ENCODE measurements at regions not wholly inside any gene's neighbourhood (a gene's known extent, or its start where the extent isn't known, plus 50 kb on each side); places are given as distances from the start of the nearest gene placed in this dataset.

- Mint-ChIP-seq H3K4me1 (ENCODE audit: low read depth) (no peaks in the 10 kb centered on the region), H3K9me3 (ENCODE audit: low read depth) (no peaks in the 10 kb centered on the region), H3K27me3 (ENCODE audit: low read depth) (peaks cover 15% of the 10 kb centered on the region), H3K27ac (ENCODE audit: unreplicated experiment) (no peak overlapping the region), H3K4me3 (ENCODE audit: unreplicated experiment) (no peak overlapping the region), H3K36me3 (ENCODE audit: low read depth) (no peaks in the 10 kb centered on the region)
- DNase-seq (ENCODE audit: low spot score): no peak
- TF ChIP-seq CTCF (IDR thresholded peaks at IDR 0.05): no peak
These were observed 453.5 kb downstream of the CAAP1 start for GRCh38 chr9:26439061-26439624.

- no peak for DNase-seq (ENCODE audit: low spot score)
- Mint-ChIP-seq H3K27ac (ENCODE audit: unreplicated experiment) (no peak overlapping the region), H3K4me3 (ENCODE audit: unreplicated experiment) (no peak overlapping the region), H3K27me3 (ENCODE audit: low read depth) (peaks cover 16% of the 10 kb centered on the region), H3K9me3 (ENCODE audit: low read depth) (no peaks in the 10 kb centered on the region), H3K4me1 (ENCODE audit: low read depth) (no peaks in the 10 kb centered on the region), H3K36me3 (ENCODE audit: low read depth) (no peaks in the 10 kb centered on the region)
- TF ChIP-seq CTCF (IDR thresholded peaks at IDR 0.05): no peak
These were observed 455.4 kb downstream of the CAAP1 start for GRCh38 chr9:26437056-26437711.

DNA sequence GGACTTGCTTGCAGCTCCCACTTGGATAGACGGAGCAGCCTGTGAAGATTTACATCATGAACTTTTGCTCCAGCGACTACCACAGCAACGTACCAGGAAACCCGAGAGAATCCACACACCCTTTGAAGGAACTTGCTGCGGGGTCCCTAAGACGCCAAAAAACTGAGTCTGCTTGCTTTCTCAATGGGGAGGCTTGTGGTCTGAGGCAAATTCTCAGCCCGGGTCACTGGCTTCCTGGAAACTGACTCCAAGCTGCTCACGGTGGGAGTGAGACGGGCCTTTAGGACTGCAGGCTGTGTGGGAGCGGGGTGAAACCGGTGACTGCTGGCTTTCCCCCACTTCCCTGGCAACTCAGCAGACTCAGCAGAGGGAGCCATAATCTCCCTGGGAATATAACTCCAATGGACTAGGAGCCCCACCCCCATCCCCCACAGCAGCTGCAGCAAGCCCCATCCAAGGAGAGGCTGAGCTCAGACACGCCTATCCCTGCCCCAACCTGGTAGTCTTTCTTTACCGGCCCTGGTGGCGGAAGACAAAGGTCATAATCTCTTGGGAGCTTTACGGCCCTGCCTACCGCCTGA lies 466.0 kb downstream of the CAAP1 start:
- no peak overlapping the region for H3K4me3 Mint-ChIP-seq (ENCODE audit: unreplicated experiment)
- DNase-seq (ENCODE audit: low spot score): no peak
- peaks cover 15% of the 10 kb centered on the region for H3K27me3 Mint-ChIP-seq (ENCODE audit: low read depth)
- peaks cover 2% of the 10 kb centered on the region for H3K9me3 Mint-ChIP-seq (ENCODE audit: low read depth)
- TF ChIP-seq CTCF (IDR thresholded peaks at IDR 0.05): no peak
- H3K36me3 Mint-ChIP-seq (ENCODE audit: low read depth): no peaks in the 10 kb centered on the region
- no peaks in the 10 kb centered on the region for H3K4me1 Mint-ChIP-seq (ENCODE audit: low read depth)
- no peak overlapping the region for H3K27ac Mint-ChIP-seq (ENCODE audit: unreplicated experiment)

GRCh38 chr9:26418480-26418879 lies 474.1 kb downstream of the CAAP1 start:
- Mint-ChIP-seq H3K27me3 (ENCODE audit: low read depth) (peaks cover 13% of the 10 kb centered on the region), H3K4me1 (ENCODE audit: low read depth) (no peaks in the 10 kb centered on the region), H3K36me3 (ENCODE audit: low read depth) (no peaks in the 10 kb centered on the region), H3K27ac (ENCODE audit: unreplicated experiment) (no peak overlapping the region), H3K9me3 (ENCODE audit: low read depth) (no peaks in the 10 kb centered on the region), H3K4me3 (ENCODE audit: unreplicated experiment) (no peak overlapping the region)
- no peak for DNase-seq (ENCODE audit: low spot score)
- no peak for TF ChIP-seq CTCF (IDR thresholded peaks at IDR 0.05)

DNA sequence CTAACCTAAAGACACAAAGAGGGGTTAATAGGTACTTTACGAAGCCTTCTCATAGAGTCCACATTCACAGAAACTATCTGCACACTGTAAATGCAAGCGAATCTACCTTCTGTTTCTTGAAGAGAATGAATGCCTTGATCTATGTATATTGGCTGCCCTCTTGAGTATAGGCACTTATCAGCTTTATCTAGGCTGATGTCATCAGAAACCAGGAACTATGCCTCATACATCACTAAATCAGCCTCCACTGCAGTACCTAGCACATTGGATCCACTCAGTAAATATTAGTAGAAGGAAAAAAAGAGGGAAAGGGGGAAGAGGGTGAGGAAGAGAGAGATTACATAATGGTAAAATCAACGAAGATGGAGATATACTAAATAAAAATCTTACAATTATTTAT lies 477.1 kb downstream of the CAAP1 start:
- no peak for TF ChIP-seq CTCF (IDR thresholded peaks at IDR 0.05)
- H3K36me3 Mint-ChIP-seq (ENCODE audit: low read depth): no peaks in the 10 kb centered on the region
- no peaks in the 10 kb centered on the region for H3K4me1 Mint-ChIP-seq (ENCODE audit: low read depth)
- no peak for DNase-seq (ENCODE audit: low spot score)
- H3K4me3 Mint-ChIP-seq (ENCODE audit: unreplicated experiment): no peak overlapping the region
- no peaks in the 10 kb centered on the region for H3K9me3 Mint-ChIP-seq (ENCODE audit: low read depth)
- H3K27ac Mint-ChIP-seq (ENCODE audit: unreplicated experiment): no peak overlapping the region
- peaks cover 16% of the 10 kb centered on the region for H3K27me3 Mint-ChIP-seq (ENCODE audit: low read depth)
